Renal cortex interstitium (tissue), 11 donors: ENCODE measurements at regions not wholly inside any gene's neighbourhood (a gene's known extent, or its start where the extent isn't known, plus 50 kb on each side); places are given as distances from the start of the nearest gene placed in this dataset.

ENCODE experiments used
- DNase-seq, 11 donors: peaks; one replicate each; pipeline ENCODE4 v3.0.0-alpha.2; 2013; ENCODE audit warnings: low read depth in 9 of 11, low spot score in 4 of 11; ENCODE audit errors: extremely low read depth in 1 of 11

DNA sequence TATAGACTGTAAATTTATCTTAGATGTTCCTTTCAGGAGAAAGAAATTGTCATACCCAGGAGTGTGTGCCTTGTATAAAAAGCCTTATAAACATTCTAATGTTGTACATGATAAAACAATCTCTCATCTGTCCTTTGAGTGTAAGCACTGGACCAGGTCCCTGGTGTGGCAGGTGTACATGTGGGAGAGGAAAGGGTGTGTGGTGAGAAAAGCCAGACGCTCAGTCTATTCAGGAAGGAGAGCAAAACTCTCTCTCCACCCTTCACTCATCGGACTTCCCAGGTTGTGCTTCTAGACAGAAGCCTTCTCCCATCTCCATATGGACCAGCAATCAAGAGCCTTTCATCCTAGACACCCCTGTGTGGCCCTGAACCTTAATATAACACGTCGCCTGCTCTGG, 154.2 kb downstream of the ESM1 start:
- DNase-seq: no peak

GRCh38 chr5:54829676-54830535, 155.5 kb downstream of the ESM1 start:
- DNase-seq: peak in 3 of 11 donors; percentile 26 to 49 (median 38)

- DNase-seq: no peak
These were observed 156.3 kb downstream of the ESM1 start for GRCh38 chr5:54829102-54829501.

DNA sequence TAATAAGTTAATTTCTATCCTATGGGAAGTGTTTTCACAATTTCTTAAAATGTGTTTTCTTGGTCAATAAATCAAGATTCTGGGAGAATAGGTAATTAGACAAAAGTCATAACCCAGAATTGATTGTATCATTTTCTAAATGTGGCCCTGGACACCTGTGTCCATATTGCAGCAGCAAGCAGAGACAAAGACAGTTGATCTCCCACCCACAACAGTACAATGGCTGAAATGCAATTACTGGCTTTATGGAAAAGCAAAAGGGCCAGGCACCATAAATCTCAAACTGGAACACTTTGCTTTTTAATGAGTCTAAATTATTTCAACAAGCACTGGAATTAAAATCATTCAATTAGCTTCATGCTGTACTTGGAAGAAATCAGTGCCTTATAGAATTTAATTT, 157.2 kb downstream of the ESM1 start:
- no peak for DNase-seq

- DNase-seq: no peak
These were observed 160.4 kb downstream of the ESM1 start for GRCh38 chr5:54825005-54825404.

GRCh38 chr5:54823006-54823405, 162.4 kb downstream of the ESM1 start:
- no peak for DNase-seq

GRCh38 chr5:54822324-54822687, 163.1 kb downstream of the ESM1 start:
- no peak for DNase-seq

DNA sequence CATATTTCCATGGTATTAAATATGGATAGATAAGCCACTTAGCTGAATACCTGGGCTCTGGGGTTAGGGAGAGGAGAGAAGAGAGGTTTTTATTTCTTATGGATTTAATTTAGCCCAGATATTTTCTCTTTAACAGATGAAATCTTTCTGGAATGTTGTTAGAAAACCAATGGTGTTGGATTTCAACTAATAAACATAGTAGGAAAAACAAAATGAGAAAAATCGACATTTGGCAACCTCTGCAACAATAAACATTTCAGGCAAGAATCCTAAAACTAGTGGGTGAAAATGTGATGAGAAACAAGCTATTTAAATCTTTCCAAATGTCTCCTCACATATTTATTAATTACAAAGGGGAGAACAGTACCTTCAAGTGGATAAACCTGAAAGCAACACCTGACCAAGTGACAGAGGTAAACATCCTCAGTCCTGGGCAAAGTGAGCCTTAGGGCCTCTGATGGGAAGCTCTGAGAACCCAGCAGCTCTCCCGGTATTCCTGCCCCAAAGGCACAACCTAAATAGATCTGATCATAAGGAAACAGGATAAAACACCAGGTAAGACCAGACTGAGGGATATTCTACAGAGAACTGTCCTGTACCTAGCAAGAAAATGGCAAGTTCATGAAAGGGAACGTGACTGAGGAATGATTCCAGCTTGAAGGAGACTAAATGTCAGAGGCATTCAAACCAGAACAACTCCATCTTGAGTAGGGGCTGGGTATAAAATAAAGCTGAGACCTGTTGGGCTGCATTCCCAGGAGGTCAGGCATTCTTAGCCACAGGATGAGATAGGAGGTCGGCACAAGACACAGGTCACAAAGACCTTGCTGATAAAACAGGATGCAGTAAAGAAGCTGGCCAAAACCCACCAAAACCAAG, 163.7 kb downstream of the ESM1 start:
- no peak for DNase-seq

DNA sequence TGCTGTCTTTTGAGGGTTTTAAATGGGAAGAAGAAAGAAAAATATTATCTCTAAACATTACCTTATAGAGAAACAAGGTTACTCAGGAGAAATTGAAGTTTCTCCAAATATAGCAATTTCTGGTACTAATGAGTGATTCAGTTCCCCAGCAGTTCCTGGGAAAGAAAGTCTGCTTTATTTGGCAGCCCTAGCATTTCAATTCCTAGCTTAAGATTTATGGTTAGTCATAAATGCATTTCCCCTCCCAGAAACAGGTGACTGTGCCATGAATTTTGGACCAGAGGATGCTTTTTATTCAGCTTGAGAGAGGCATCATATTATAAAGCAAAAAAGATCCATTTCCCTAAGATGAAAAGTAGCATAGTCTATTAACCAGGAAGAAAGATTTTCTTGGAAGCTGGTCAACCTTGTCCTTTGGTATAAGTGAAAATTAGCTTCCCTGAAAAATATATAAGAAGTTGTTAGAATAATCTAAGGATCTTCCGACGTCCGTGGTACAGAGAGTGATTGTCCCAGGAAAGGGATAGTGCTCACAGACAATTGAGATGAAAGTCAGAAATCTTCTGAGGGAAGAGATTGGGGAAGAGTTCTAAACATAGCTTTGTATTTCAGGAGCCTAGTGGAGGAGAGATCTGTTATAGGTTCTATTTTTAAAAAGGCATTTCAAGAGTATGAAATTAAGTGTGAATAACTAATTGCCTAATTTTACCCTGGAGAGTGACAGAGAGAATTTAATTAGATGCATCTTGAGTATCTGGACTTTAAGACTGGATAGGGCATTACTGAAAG, 164.9 kb downstream of the ESM1 start:
- DNase-seq: no peak

GRCh38 chr5:54807421-54807820, 178.0 kb downstream of the ESM1 start:
- peak in 2 of 11 donors; percentile 18 to 46 for DNase-seq

DNA sequence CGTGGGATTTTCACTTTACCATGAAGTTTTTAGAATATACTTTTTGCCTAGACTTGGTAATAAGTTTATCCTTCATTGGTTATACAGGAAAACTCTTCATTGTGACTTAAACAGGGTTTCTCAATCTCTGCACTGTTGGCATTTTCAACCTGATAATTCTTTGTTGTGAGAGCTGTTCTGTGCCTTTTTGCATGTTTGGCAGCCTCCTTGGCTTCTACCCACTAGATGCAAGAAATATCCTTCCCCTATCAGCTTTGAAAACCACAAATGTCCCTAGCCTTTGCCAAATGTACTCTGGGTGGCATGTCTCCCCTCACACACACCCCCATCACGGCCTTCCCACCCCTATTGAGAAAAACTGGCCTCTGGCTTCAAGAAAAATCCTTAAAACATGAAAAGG, 180.9 kb downstream of the ESM1 start:
- DNase-seq: no peak

DNA sequence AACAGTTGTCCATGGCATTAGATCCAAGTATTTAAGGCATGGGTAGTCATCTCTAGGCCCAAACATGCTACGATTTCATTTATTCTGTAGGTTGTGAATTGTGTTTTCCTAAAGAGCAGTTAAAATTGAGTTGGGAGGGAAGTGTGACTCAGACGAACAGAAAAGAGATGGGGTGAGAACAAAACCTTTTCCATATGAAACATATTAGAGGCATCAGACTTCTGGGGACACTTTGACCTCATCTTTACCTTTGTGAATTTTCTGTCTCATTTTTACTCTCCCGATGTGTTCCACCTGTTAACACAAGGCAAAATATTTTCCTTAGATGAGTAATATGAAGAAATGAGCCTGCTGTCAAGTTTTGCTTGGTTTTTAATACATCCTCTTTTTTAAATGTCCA, 181.3 kb downstream of the ESM1 start:
- DNase-seq: no peak

DNA sequence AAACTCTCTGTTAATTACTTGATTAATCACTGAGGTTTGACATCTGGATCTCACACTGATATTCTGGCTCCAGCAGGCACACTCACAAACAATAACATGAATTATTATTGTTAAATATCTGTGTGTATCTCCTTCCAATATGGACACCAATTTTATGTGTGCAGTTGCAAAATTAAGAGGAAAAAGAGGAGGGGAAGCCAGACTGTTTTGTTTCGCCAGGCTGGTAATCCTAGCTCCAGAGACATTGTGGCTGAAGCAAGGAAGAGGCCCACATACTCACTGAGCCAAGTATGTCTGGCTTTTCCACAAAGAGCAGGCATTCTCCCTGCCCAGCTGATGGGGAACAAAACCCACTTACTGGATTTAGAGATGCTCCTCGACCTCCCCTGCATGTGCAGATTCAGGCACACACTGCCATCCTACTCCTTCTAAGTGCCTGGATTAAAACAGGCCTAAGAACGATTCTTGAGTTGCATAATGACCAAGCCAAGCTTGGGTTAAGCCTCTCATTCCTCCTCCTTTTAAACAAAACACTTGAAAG, 181.9 kb downstream of the ESM1 start:
- no peak for DNase-seq

- DNase-seq: no peak
These were observed 185.7 kb downstream of the ESM1 start for GRCh38 chr5:54799645-54800044.

GRCh38 chr5:54795777-54796176, 189.6 kb downstream of the ESM1 start:
- DNase-seq: no peak

GRCh38 chr5:54795284-54795683, 190.1 kb downstream of the ESM1 start:
- DNase-seq: no peak

DNA sequence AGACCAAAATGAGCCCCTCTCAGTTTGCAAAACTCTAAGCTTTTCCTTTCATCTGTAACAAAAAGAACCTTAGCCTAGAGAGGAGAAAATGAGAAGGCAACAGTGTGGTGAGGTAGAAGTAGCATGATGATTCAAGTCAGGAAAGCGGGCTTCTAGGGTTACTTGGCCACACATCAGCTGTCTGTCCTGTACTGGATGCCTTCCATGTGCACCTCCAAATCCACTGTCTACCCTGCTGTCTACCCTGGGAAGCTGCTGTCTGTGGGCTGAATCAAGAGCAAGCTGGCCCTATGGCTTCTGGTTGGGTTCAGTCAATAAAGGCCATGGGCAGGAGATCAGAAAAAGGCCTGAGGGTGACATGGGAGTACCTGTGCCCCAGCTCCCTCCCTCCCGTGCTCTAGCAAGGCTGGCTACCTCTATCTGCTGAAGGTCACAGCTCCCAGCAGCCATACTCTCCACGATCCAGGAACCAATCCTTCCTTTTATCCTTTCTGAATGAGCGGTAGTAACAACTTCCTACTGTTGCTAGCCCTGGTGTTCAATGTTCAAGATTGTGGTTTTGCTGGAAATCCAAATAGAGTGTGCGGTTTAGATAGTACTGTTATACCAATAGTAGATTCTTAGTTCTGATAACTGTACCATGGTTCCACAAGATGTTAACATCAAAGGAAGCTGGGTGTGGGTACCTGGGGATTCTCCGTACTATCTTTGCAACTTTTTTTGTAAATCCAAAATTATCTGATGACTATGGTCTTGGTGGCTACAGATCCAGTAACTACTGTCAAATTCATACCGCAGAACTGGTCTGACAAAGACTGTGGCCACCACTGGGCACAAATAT, 191.0 kb downstream of the ESM1 start:
- no peak for DNase-seq

- no peak for DNase-seq
These were observed 191.8 kb downstream of the ESM1 start for GRCh38 chr5:54793468-54794134.
